HG02798 (cell line): ENCODE measurements at regions not wholly inside any gene's neighbourhood (a gene's known extent, or its start where the extent isn't known, plus 50 kb on each side); places are given as distances from the start of the nearest gene placed in this dataset.

Experiments
- ATAC-seq: cut with Tn5 transposase; IDR thresholded peaks from one replicate; pipeline ENCODE4 v1.9.1; 2021; ENCODE audit warnings: mild to moderate bottlenecking; ENCODE audit not compliant: unreplicated experiment, poor library complexity

DNA sequence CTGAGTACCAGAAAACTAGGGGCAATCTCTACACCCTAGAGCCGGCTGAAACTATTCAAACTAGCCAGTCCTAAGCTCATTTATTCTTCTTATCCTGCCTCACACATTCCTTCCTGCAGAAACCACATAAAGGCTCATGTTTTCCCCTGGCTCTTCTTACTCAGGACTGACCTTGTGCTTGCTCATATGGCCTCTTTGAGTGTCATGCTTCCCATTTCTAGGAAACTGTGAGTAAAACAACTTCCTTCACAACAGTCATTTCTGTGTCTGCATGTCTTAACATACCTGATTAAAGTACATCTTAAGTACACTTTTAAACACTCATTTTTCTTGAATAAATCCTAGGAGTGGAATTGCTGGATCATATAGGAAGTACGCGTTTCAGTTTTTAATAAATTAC is 52.3 kb upstream of the KIAA1217 start:
- ATAC-seq = no peak

DNA sequence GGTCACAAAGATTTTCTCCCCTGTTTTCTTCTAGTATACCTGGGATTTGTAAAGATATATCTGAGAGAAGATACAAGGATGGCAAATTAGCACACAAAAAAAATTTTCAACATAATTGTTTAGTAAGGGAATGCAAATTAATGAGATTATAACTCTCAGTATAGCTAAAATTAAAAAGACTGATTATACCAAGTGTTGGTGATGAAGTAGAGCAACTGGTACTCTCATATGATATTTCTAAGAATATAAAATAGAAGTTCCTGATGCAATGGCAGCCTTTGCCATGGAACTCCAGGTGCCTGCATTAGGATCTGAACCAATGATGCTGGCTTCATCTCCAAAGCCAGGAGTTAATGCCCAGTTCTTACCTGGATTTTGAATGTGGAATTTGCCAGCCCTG is 51.4 kb upstream of the KIAA1217 start:
- ATAC-seq = no peak
